ENCODE measurements at regions not wholly inside any gene's neighbourhood (a gene's known extent, or its start where the extent isn't known, plus 50 kb on each side); places are given as distances from the start of the nearest gene placed in this dataset.

DNA sequence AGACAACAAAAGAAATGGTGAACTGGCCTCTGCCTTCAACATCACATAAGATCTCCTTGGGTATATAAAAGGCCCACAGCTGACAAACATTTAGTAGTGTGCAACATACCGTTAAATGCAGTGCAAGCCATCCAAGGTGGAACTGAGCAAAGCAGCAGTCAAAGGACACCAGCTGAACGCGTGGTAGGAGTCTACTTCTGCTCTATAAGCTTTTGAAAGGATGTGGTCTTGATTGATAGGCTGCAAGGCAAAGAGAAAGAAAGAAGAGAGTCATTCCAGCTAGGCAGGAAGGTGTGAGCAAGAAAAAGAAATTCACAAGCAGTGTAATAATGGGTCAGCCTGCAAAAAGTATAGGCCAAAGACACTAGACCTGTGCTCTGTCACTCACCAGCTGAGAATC is 356.3 kb downstream of the SATB2 start:
- peaks cover 9% of the 10 kb centered on the region for H3K4me1 ChIP-seq (ENCODE audit: insufficient read depth, low read length)
- Mint-ChIP-seq H3K4me1 (ENCODE audit: low read depth, unreplicated experiment) (peaks cover 1% of the 10 kb centered on the region), H3K27me3 (ENCODE audit: low read depth, unreplicated experiment) (no peaks in the 10 kb centered on the region), H3K9me3 (ENCODE audit: unreplicated experiment) (no peaks in the 10 kb centered on the region), H3K27ac (ENCODE audit: unreplicated experiment) (no peak overlapping the region), H3K36me3 (ENCODE audit: low read depth, unreplicated experiment) (no peaks in the 10 kb centered on the region), H3K4me3 (ENCODE audit: unreplicated experiment) (no peak overlapping the region)
- H3K4me3 ChIP-seq (ENCODE audit: insufficient read depth, low read depth, low read length) = no peak overlapping the region
- H3K79me2 ChIP-seq (ENCODE audit: insufficient read depth, low read length) = no peaks in the 10 kb centered on the region
- no peak overlapping the region for H3K4me2 ChIP-seq (ENCODE audit: low read length)
- no peaks in the 10 kb centered on the region for H3K9me3 ChIP-seq (ENCODE audit: insufficient read depth, low read depth, low read length)
- DNase-seq (ENCODE audit: low read depth) = no peak
- no peak overlapping the region for H3K9ac ChIP-seq (ENCODE audit: low read length)
- no peak for TF ChIP-seq EZH2 (IDR thresholded peaks at IDR 0.05; ENCODE audit: insufficient read depth, low read length)
- TF ChIP-seq, protein P1, sequence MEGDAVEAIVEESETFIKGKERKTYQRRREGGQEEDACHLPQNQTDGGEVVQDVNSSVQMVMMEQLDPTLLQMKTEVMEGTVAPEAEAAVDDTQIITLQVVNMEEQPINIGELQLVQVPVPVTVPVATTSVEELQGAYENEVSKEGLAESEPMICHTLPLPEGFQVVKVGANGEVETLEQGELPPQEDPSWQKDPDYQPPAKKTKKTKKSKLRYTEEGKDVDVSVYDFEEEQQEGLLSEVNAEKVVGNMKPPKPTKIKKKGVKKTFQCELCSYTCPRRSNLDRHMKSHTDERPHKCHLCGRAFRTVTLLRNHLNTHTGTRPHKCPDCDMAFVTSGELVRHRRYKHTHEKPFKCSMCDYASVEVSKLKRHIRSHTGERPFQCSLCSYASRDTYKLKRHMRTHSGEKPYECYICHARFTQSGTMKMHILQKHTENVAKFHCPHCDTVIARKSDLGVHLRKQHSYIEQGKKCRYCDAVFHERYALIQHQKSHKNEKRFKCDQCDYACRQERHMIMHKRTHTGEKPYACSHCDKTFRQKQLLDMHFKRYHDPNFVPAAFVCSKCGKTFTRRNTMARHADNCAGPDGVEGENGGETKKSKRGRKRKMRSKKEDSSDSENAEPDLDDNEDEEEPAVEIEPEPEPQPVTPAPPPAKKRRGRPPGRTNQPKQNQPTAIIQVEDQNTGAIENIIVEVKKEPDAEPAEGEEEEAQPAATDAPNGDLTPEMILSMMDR (IDR thresholded peaks at IDR 0.05; ENCODE audit: insufficient read depth, low read depth, low read length) = no peak
- no peak overlapping the region for H3K27ac ChIP-seq (ENCODE audit: low read depth, low read length)
- H4K20me1 ChIP-seq (ENCODE audit: insufficient read depth, low read length) = no peaks in the 10 kb centered on the region
- H3K36me3 ChIP-seq (ENCODE audit: insufficient read depth, low read length) = no peaks in the 10 kb centered on the region
- no peak overlapping the region for H2AFZ ChIP-seq (ENCODE audit: low read depth, low read length)
- FAIRE-seq = no peak
- H3K27me3 ChIP-seq (ENCODE audit: insufficient read depth, low read length) = no peaks in the 10 kb centered on the region

DNA sequence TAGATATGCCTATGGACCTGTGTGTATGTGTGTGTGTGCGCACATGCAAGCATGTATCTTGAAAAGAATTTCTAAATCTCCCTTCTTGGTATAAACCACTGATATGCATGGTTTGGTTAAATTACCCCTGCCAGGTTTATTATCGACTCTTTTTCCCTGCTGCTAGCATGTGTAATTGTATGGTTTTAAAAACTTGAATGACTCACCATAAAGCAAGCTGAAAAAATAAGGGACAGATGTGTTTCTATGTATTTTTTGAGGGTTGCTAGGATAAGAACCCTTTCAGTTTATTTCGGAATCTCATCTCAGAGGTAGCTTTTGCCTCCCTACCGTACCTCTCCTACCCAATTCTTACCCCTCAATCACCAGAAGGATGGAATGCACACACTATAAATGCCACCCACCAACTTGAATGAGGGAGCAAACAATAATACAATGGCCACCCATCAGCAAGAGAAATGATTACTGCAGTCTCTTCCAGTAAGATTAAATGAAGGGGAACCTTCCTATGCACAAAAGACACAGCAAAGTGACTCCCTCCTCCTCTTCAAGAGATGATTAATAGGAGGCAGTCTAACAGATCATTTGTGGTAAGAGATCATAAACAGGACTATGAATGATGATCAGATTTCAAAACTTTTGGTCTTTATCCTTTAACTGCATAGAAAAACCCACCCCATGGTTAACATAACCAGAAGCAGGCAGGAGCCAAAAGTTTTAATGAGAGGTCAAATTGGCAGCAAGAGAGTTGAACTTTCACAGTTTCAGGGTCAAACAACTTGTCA is 357.2 kb downstream of the SATB2 start:
- Histone ChIP-seq H3K27me3 (ENCODE audit: insufficient read depth, low read length) (no peaks in the 10 kb centered on the region), H2AFZ (ENCODE audit: low read depth, low read length) (peak overlapping the region; percentile 46), H3K4me3 (ENCODE audit: insufficient read depth, low read depth, low read length) (no peak overlapping the region), H4K20me1 (ENCODE audit: insufficient read depth, low read length) (no peaks in the 10 kb centered on the region), H3K36me3 (ENCODE audit: insufficient read depth, low read length) (no peaks in the 10 kb centered on the region), H3K9ac (ENCODE audit: low read length) (peak overlapping the region; percentile 48), H3K4me1 (ENCODE audit: insufficient read depth, low read length) (peaks cover 9% of the 10 kb centered on the region), H3K4me2 (ENCODE audit: low read length) (peak overlapping the region; percentile 77), H3K79me2 (ENCODE audit: insufficient read depth, low read length) (no peaks in the 10 kb centered on the region), H3K9me3 (ENCODE audit: insufficient read depth, low read depth, low read length) (no peaks in the 10 kb centered on the region), H3K27ac (ENCODE audit: low read depth, low read length) (peak overlapping the region; percentile 72)
- H3K27ac Mint-ChIP-seq (ENCODE audit: unreplicated experiment) = no peak overlapping the region
- FAIRE-seq (no peak), DNase-seq (ENCODE audit: low read depth) (peak; percentile 81)
- no peaks in the 10 kb centered on the region for H3K27me3 Mint-ChIP-seq (ENCODE audit: low read depth, unreplicated experiment)
- H3K9me3 Mint-ChIP-seq (ENCODE audit: unreplicated experiment) = no peaks in the 10 kb centered on the region
- peaks cover 1% of the 10 kb centered on the region for H3K4me1 Mint-ChIP-seq (ENCODE audit: low read depth, unreplicated experiment)
- no peaks in the 10 kb centered on the region for H3K36me3 Mint-ChIP-seq (ENCODE audit: low read depth, unreplicated experiment)
- no peak overlapping the region for H3K4me3 Mint-ChIP-seq (ENCODE audit: unreplicated experiment)
- no peak for TF ChIP-seq EZH2 (IDR thresholded peaks at IDR 0.05; ENCODE audit: insufficient read depth, low read length)
- TF ChIP-seq, protein P1 (IDR thresholded peaks at IDR 0.05; ENCODE audit: insufficient read depth, low read depth, low read length) = no peak

GRCh38 chr2:199092419-199092818 is 365.3 kb downstream of the SATB2 start:
- no peak for TF ChIP-seq EZH2 (IDR thresholded peaks at IDR 0.05; ENCODE audit: insufficient read depth, low read length)
- TF ChIP-seq, protein P1 (IDR thresholded peaks at IDR 0.05; ENCODE audit: insufficient read depth, low read depth, low read length) = no peak
- Histone ChIP-seq H3K4me3 (ENCODE audit: insufficient read depth, low read depth, low read length) (no peak overlapping the region), H2AFZ (ENCODE audit: low read depth, low read length) (no peak overlapping the region), H3K4me2 (ENCODE audit: low read length) (no peak overlapping the region), H3K79me2 (ENCODE audit: insufficient read depth, low read length) (no peaks in the 10 kb centered on the region), H4K20me1 (ENCODE audit: insufficient read depth, low read length) (no peaks in the 10 kb centered on the region), H3K36me3 (ENCODE audit: insufficient read depth, low read length) (no peaks in the 10 kb centered on the region), H3K27me3 (ENCODE audit: insufficient read depth, low read length) (no peaks in the 10 kb centered on the region), H3K27ac (ENCODE audit: low read depth, low read length) (no peak overlapping the region), H3K4me1 (ENCODE audit: insufficient read depth, low read length) (no peaks in the 10 kb centered on the region), H3K9me3 (ENCODE audit: insufficient read depth, low read depth, low read length) (no peaks in the 10 kb centered on the region), H3K9ac (ENCODE audit: low read length) (no peak overlapping the region)
- Mint-ChIP-seq H3K27me3 (ENCODE audit: low read depth, unreplicated experiment) (no peaks in the 10 kb centered on the region), H3K4me1 (ENCODE audit: low read depth, unreplicated experiment) (no peaks in the 10 kb centered on the region), H3K9me3 (ENCODE audit: unreplicated experiment) (no peaks in the 10 kb centered on the region), H3K4me3 (ENCODE audit: unreplicated experiment) (no peak overlapping the region), H3K36me3 (ENCODE audit: low read depth, unreplicated experiment) (no peaks in the 10 kb centered on the region), H3K27ac (ENCODE audit: unreplicated experiment) (no peak overlapping the region)
- DNase-seq (ENCODE audit: low read depth) = no peak
- no peak for FAIRE-seq
